ENCODE measurements at regions not wholly inside any gene's neighbourhood (a gene's known extent, or its start where the extent isn't known, plus 50 kb on each side); places are given as distances from the start of the nearest gene placed in this dataset.
"Not testable (repeated sequence)": the region's sequence is repeated elsewhere in the genome, so short reads cannot be mapped to it uniquely, and the experiment has no call there.

DNA sequence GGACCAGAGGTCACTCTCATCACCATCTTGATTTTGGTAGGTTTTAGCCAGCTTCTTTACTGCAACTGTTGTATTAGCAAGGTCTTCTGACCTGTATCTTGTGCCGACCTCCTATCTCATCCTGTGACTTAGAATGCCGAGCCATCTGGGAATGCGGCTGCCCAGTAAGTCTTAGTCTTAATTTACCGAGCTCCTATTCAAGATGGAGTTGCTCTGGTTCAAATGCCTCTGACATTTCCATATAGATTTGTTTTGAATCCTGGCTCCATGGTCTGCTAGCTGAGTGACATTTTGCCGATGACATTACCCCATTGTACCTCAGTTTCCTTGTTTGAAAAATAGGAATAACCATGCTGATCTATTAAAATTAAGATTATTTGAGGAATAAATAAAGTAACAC, 193.9 kb upstream of the HMCN1 start:
- DNase-seq (ENCODE audit: low spot score): no peak

- no peak for DNase-seq (ENCODE audit: low spot score)
These were observed 194.8 kb upstream of the HMCN1 start for GRCh38 chr1:185539277-185539943.

DNA sequence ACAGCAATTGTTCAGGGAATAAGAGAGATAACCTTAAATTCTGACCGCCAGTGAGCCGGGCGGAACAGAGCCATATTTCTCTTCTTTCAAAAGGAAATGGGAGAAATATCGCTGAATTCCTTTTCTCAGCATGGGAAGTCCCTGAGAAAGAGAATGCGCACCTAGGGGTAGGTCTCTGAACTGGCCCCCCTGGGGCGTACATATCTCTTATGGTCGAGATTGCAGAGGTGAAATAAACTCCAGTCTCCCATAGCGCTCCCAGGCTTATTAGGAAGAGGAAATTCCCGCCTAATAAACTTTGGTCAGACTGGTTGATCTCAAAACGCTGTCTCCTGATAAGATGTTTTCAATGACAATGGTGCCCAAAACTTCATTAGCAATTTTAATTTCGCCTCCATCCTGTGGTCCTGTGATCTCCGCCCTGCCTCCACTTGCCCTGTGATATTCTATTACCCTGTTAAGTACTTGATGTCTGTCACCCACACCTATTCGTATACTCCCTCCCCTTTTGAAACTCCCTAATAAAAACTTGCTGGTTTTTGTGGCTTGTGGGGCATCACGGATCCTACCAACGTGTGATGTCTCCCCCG, 195.8 kb upstream of the HMCN1 start:
- not testable (repeated sequence) for DNase-seq (ENCODE audit: low spot score)

- DNase-seq (ENCODE audit: low spot score): no peak
These were observed 196.6 kb upstream of the HMCN1 start for GRCh38 chr1:185537596-185537995.

DNA sequence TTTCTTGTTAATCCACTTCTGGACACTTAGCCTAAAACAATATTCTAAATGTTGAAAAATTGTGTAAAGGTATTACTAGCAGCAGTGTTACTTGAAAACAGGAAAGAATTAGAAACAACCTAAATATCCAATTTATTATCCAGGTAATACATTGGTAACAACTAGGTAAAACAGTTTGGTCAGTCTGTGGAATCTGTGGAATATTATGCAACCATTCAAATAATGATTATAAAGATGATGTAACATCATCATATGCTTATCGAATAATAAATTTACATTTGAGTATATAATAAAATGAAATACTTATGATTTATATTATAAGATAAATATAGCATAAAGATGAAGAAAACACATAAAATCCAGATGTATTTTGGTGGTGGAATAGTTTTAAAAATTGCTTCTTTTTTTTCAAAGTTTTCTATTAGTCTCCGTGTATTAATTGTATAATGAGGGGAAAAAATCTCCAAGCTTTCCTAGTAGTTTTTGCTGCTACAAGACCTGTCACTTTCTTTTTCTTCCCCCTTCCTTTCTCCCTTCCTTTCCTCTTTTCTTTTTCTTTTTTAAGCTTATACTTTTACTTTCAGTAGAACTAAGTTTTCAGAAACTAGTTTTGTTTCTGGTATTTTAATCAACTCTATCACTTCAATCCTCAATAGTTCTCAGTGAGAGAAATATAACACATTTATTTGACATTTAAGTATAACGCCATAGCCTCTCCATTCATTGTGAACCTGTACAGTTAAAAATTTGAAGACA, 197.8 kb upstream of the HMCN1 start:
- no peak for DNase-seq (ENCODE audit: low spot score)

DNA sequence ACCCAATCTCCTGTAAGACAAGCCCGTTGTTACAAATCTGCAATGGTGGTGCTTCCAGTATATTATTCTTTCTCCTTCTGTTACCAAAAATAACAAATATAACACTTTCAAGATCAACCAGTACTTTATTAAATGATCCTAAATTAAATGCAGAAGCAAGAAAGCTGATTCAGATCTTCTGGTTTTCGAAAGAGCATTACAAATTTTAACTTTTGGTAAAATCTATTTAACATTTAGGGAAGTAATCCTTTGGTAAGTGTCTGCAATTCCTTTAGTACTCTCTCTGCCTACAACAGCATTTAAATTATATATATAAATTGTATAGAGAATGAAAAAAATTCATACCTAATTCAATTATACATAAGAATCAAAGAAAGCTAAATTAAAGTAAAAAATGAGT, 198.6 kb upstream of the HMCN1 start:
- DNase-seq (ENCODE audit: low spot score): no peak

DNA sequence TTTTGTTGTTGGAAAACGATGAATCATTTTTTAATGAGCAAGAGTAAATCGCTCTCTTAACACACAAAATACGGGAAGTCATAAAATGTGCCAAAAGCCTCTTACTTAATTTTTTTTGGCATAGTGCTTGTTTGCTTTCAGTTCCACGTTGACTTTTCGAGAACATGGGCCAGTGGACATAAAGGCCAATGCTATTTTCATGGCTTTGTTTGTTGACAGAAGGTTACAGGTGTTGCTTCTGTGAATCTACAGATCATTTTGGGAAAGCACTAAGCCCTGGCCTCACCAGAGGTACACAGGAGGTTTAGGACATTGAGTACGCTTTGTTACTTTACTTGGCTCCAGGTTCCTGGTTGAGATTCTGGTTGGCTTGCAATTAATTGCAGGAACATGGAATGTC, 199.4 kb upstream of the HMCN1 start:
- DNase-seq (ENCODE audit: low spot score): no peak

- DNase-seq (ENCODE audit: low spot score): no peak
These were observed 200.6 kb upstream of the HMCN1 start for GRCh38 chr1:185533596-185533995.

DNA sequence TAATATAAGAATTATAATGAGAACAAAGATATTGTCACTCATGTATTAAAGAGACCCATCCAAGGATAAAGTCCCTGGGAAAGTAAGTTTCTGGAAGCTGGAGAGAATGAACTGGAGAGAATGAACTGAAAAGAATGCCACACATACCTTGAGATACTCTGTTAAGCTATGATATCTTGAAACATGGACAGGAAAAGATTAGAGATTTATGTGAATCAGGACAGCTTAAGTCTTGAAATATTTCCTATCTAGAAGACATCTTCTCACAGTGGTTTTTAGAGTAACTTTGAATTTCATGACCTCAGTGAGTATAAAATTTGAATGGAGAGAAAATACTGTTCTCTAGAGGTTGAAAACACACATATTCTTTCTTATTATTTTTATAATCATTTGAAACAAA, 201.3 kb upstream of the HMCN1 start:
- DNase-seq (ENCODE audit: low spot score): no peak

DNA sequence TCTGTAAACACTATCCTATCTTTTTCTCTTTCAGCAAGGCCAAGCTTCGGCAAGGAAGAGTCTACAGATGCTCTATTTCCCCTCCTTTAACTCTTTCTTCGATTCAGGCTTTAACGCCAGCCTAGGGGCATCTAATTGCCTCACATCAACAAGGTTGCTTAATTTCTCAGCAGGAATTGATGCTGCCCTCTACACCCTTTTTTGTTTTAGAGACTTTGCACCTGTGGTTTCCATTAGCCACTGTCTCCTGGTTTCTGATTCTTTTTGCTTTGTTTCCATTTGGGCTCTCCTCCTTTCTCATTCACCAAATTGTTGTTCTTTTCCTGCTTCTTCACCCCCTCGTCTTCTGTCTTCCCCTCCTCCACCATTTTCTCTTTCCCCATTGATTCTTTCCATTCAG, 202.4 kb upstream of the HMCN1 start:
- no peak for DNase-seq (ENCODE audit: low spot score)

- DNase-seq (ENCODE audit: low spot score): no peak
These were observed 204.0 kb upstream of the HMCN1 start for GRCh38 chr1:185530215-185530614.

DNA sequence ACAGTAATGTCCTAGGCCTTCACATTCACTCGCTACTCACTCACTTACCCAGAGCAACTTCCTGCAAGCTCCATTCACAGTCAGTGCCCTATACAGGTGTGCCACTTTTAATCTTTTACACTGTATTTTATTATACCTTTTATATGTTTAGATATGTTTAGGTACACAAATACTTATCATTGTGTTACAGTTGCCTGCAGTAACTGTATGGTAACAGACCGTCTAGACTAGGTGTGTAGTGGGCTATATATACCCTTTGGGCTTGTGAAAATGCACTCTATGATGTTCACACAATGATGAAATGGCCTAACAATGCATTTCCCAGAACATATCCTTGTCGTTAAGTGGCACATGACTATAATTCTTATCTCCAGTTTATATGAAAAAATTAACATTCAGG, 204.5 kb upstream of the HMCN1 start:
- no peak for DNase-seq (ENCODE audit: low spot score)

DNA sequence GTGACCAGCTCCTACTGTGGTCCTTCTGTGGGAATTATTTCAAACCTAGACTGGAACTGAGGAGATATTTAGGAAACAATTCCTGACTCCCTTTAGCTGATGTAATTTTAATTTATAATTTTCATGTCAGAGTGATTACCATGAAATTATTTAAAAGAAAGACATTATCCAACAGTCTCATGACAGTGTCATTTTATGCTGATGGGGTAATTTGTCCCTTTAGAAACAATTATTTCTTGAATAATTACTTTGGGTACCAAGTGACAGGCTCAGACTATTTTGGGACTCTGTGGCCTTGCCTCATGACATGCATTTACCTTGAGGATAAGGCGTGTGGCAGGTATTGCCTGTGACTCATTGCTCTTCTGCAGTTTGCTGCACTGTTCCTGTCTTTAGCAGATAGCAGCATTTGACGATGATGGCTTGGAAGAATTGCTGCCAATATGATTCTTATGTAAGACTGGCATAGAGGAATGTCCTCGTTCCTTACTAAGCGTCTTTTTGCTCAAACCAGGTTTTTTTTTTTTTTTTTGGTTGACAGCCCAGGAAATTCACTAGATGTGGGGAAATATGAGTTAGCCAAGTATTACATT, 206.0 kb upstream of the HMCN1 start:
- DNase-seq (ENCODE audit: low spot score): no peak

DNA sequence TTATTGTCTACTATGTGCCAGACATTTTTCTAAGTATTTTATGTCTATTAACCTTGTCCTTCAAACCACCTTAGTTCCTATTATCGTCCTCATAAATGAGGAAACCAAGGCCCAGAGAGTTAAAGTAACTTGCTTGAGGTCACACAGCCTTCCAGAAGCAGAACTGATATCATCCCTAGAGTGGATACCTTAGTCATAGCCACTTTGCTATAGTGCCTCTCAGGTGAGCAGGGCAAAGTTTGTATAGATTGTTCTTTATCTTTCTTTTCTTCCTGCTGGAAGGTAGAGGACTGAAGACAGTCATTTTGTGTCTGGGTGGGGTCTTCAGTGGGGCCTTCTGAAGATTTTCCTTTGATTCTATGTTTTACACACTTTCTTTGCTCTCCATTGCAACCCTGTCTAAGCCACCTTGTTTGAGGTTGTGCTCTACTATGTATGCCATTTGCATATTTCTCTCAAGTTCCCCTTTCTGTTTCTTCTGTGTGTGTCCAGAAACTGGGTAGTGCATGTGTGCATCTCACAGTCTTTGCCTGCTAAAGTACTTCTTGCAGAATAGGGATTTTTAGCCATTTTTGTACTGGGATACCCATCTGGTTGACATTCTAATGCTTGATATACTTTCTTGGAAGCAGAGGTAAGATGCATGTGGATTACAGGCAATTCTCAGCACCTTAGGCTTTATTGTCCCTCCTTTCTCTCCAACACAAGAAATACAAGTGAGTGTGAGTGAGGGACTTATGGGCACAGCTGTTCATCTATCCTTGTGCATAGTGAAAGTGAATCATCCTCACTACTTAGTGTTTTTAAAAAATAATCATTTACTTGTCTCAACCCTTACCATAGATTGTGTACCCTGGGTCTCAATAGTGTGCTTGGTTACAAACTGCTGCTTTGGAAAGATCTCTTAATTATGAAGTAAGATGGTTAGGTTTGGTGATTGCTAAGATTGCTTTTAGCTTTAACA, 207.6 kb upstream of the HMCN1 start:
- DNase-seq (ENCODE audit: low spot score): no peak

DNA sequence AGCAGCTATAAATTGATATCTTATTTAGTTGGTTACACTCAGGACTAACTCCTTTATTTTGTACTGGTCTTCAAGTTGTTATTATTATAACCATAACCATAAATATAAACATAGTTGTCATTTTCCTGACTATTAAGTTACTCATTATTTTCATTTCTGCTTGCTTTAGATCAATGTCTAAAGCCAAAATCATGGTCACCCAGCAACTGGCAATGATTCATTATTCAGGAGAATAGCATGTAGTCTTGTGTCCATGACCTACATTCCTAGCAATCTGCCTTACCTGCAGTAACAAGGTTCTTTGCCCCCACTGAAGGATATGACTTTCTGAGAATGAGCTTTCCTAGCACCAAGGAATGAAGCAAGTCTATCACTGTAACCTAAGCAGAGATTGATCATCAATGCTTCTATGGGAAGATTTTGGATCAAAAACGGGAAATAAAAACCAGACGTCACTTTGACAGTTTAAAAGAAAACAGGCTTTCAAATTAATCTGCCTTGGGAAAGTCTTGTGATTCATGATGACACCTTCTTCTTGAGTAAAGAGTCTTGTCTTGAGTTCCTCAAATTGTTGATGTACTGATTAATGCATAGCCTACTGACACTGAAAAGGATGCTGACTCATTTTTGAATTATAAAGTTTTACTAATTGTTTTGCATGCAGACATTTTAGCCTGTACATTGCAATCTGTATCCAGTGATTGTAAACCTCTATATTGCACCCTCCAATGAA, 203.3 kb upstream of the IVNS1ABP start:
- DNase-seq (ENCODE audit: low spot score): no peak

DNA sequence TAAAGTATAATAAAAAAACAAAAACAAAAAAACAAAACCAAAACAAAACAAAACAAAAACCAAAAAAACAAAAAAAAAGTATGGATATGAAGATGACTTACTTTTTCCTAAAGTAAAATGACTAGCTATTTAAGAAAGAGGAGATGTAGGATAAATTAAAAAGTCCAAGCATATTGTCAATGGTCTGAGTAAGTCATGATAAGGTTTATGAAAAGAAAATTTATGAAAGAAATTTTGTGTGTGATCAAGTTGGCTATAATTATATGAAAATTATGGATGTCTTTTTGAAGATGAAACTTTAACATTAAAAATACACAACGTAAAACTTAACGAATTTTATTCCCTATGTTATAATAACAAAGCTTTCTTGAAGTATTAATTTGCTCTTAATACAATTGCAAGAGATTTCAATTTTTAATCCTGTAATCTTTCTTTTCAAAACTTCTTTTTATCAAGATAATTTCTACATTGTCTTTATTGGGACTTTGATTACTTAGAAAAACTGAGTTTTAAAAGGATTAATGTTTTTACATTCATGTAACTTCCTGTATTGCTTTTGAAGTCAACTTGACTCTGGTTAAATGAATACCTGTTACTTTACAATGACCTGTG, 200.9 kb upstream of the IVNS1ABP start:
- DNase-seq (ENCODE audit: low spot score): no peak

DNA sequence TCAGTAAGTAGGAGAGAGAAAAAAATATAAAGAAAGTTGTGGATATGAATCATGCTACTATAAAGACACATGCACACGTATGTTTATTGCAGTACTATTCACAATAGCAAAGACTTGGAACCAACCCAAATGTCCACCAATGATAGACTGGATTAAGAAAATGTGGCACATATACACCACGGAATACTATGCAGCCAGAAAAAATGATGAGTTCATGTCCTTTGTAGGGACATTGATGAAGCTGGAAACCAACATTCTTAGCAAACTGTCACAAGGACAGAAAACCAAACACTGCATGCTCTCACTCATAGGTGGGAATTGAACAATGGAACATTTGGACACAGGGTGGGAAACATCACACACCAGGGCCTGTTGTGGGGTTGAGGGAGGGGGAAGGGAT, 200.3 kb upstream of the IVNS1ABP start:
- DNase-seq (ENCODE audit: low spot score): not testable (repeated sequence)

- no peak for DNase-seq (ENCODE audit: low spot score)
These were observed 198.7 kb upstream of the IVNS1ABP start for GRCh38 chr1:185515696-185516095.

- DNase-seq (ENCODE audit: low spot score): peak; percentile 26
These were observed 197.3 kb upstream of the IVNS1ABP start for GRCh38 chr1:185514311-185514710.

GRCh38 chr1:185512442-185512841, 195.4 kb upstream of the IVNS1ABP start:
- DNase-seq (ENCODE audit: low spot score): no peak

DNA sequence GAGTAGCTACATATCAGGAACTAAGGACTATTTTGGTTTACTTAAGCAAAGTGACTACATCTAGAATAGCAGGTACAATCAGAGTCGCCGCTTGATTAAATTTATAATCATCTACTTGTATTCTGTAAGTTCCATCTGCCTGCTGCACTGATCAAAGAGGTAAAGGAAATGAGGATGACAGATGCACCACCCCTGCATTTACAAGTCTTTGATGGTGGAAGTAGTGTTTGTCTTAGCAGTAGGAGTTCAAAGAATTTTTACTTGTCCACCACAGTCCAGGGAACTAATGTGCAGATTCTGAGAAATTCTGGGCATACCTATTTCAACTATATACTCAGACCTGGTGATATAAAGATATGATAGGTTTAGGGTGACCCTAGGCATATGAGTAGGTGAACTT, 184.1 kb upstream of the IVNS1ABP start:
- no peak for DNase-seq (ENCODE audit: low spot score)
